NCI-H2196 treated with DMSO at 0.1 percent for 48 hours (cell line): ENCODE measurements at regions not wholly inside any gene's neighbourhood (a gene's known extent, or its start where the extent isn't known, plus 50 kb on each side); places are given as distances from the start of the nearest gene placed in this dataset.

Experiments
- DNase-seq: peaks from one replicate; lab custom pipeline; 2025; ENCODE audit not compliant: unreplicated experiment; lab: John Stamatoyannopoulos, UW

GRCh38 chr17:56648321-56648720 is 54.8 kb downstream of the NOG start:
- DNase-seq, result no peak

- no peak for DNase-seq
Measured at GRCh38 chr17:56648806-56649205, 55.3 kb downstream of the NOG start.

GRCh38 chr17:56652628-56653027 is 59.1 kb downstream of the NOG start:
- DNase-seq, result no peak

- no peak for DNase-seq
Measured at GRCh38 chr17:56653877-56654276, 60.4 kb downstream of the NOG start.

GRCh38 chr17:56656701-56657327 is 63.3 kb downstream of the NOG start:
- no peak for DNase-seq

- DNase-seq, result no peak
Measured at GRCh38 chr17:56658648-56659047, 65.1 kb downstream of the NOG start.

GRCh38 chr17:56659622-56660021 is 66.1 kb downstream of the NOG start:
- DNase-seq, result no peak

GRCh38 chr17:56661906-56662305 is 68.4 kb downstream of the NOG start:
- no peak for DNase-seq

GRCh38 chr17:56665864-56666263 is 72.4 kb downstream of the NOG start:
- no peak for DNase-seq

- no peak for DNase-seq
Measured at GRCh38 chr17:56667925-56668458, 74.5 kb downstream of the NOG start.

GRCh38 chr17:56672195-56672594 is 78.7 kb downstream of the NOG start:
- no peak for DNase-seq

GRCh38 chr17:56674401-56674925 is 81.0 kb downstream of the NOG start:
- DNase-seq, result no peak

- DNase-seq, result no peak
Measured at GRCh38 chr17:56675876-56676660, 82.6 kb downstream of the NOG start.

GRCh38 chr17:56676810-56677209 is 83.3 kb downstream of the NOG start:
- no peak for DNase-seq

GRCh38 chr17:56678249-56679114 is 85.0 kb downstream of the NOG start:
- no peak for DNase-seq

- no peak for DNase-seq
Measured at GRCh38 chr17:56679115-56679776, 85.7 kb downstream of the NOG start.

GRCh38 chr17:56679777-56680422 is 86.4 kb downstream of the NOG start:
- DNase-seq, result no peak

GRCh38 chr17:56680676-56681075 is 87.2 kb downstream of the NOG start:
- no peak for DNase-seq

- no peak for DNase-seq
Measured at GRCh38 chr17:56681561-56682266, 88.2 kb downstream of the NOG start.

- DNase-seq, result no peak
Measured at GRCh38 chr17:56688151-56688550, 94.7 kb downstream of the NOG start.
